Adrenal gland (tissue), 9 donors: ENCODE measurements at regions not wholly inside any gene's neighbourhood (a gene's known extent, or its start where the extent isn't known, plus 50 kb on each side); places are given as distances from the start of the nearest gene placed in this dataset.
"Not testable (repeated sequence)": the region's sequence is repeated elsewhere in the genome, so short reads cannot be mapped to it uniquely, and the experiment has no call there.

Experiments used
- DNase-seq, 7 donors: peaks; one replicate each; pipeline ENCODE4 v3.0.0-alpha.2; 2019 to 2020
- H3K27ac ChIP-seq, 5 donors: fragments of 200-600 bp; sonication (generic) in 4 of 5; 1 replicate in 3 of 5; 2 replicates in 2 of 5; pipeline versions ENCODE4 v1.5.1 to v1.8.0; 2016 to 2020; ENCODE audit warnings: mild to moderate bottlenecking in 1 of 5
- H3K27me3 ChIP-seq: fragments of 200-600 bp; 2 replicates; pipeline ENCODE4 v1.8.0; 2021
- H3K36me3 ChIP-seq, 2 donors: fragments of 200-600 bp; replicated peaks in 1 of 2; 1 replicate in 1 of 2; 2 replicates in 1 of 2; pipeline versions ENCODE4 v1.5.1 to v1.8.0; 2018 to 2022
- H3K4me1 ChIP-seq, 2 donors: fragments of 200-600 bp; replicated peaks in 1 of 2; 1 replicate in 1 of 2; 2 replicates in 1 of 2; pipeline versions ENCODE4 v1.5.1 to v1.8.0; 2018 to 2021
- H3K4me3 ChIP-seq, 4 donors: fragments of 200-600 bp; sonication (generic) in 3 of 4; one replicate each; pipeline ENCODE4 v1.5.1; 2016 to 2018
- H3K9me3 ChIP-seq, 3 donors: fragments of 200-600 bp; sonication (generic) in 1 of 3; replicated peaks in 1 of 3; 1 replicate in 2 of 3; 2 replicates in 1 of 3; pipeline versions ENCODE4 v1.5.1 to v1.8.0; 2016 to 2021
- POLR2A ChIP-seq, 2 donors: fragments of 450-650 bp; IDR thresholded peaks; one replicate each; pipeline ENCODE4 v1.6.1; 2017; ENCODE audit warnings: antibody characterized with exemption in 2 of 2, mild to moderate bottlenecking in 2 of 2, moderate library complexity in 1 of 2
- WGBS, 4 donors: extraction: QIAGEN DNeasy Blood & Tissue Kit in 2 of 4; methylation state at CpG; one replicate each; pipeline versions ENCODE4 v1.1.5 to v1.1.7; 2013 to 2017; 5-methylcytosine and 5-hydroxymethylcytosine counted together
- intact Hi-C, 2 donors: fragments of 100-400 bp; cut with DNase I; formaldehyde crosslinking; loops; one replicate each; pipeline versions ENCODE4 v1.14.1 to v1.15.0; 2022 to 2023
- TF ChIP-seq, protein P1 (sequence below), 6 experiments: fragments of 450-650 bp in 4 of 6; fragments of 200-600 bp in 2 of 6; sonication (generic) in 1 of 6; IDR thresholded peaks; 1 replicate in 5 of 6; 2 replicates in 1 of 6; pipeline versions ENCODE4 v1.5.1 to v1.8.0; 2016 to 2021; ENCODE audit warnings: antibody characterized with exemption in 6 of 6, mild to moderate bottlenecking in 2 of 6, moderate library complexity in 1 of 6
- donor health status: healthy with polysubstance abuse.
- donor health status: Bipolar disorder and iron deficiency.
- donor health status: DM: yes; HTN: yes; CAD: no.
- donor health status: DM: no; HTN: no; CAD: no.
- donor health status: DM: no; HTN: no; CAD: no.

DNA sequence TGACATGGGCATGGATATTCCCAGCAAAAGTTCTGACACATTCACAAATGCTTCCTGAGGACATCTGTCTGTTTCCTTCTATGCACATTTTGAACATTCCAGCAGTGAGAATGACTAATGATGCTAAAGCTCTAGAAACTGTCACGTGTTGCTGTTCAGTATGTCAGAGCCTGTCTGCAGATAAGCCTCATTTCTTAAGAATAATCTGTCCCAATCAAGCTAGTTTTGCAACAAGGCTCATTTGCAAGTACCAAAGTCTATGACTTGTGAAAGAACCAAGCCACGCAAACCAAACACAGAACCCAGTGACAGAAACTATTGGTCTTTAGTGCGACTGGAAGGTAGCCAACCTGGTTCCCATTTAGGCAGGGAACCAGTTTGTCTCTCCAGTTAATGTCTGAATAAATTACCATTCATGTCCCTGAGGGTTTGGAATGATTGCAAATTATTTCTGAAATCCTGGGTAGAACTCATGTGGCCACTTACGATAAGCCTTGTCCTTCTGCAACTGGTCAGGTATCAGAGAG lies 178.5 kb downstream of the C9orf152 start:
- Histone ChIP-seq H3K27me3 (no peaks in the 10 kb centered on the region), H3K27ac (peak overlapping the region in 4 of 5 donors; percentile 38 to 68 (median 61)), H3K4me1 (peaks cover 13 to 38% of the 10 kb centered on the region in 2 donors), H3K36me3 (no peaks in the 10 kb centered on the region), H3K4me3 (no peak overlapping the region), H3K9me3 (no peaks in the 10 kb centered on the region)
- TF ChIP-seq POLR2A (IDR thresholded peaks at IDR 0.05): no peak
- TF ChIP-seq, protein P1, sequence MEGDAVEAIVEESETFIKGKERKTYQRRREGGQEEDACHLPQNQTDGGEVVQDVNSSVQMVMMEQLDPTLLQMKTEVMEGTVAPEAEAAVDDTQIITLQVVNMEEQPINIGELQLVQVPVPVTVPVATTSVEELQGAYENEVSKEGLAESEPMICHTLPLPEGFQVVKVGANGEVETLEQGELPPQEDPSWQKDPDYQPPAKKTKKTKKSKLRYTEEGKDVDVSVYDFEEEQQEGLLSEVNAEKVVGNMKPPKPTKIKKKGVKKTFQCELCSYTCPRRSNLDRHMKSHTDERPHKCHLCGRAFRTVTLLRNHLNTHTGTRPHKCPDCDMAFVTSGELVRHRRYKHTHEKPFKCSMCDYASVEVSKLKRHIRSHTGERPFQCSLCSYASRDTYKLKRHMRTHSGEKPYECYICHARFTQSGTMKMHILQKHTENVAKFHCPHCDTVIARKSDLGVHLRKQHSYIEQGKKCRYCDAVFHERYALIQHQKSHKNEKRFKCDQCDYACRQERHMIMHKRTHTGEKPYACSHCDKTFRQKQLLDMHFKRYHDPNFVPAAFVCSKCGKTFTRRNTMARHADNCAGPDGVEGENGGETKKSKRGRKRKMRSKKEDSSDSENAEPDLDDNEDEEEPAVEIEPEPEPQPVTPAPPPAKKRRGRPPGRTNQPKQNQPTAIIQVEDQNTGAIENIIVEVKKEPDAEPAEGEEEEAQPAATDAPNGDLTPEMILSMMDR (IDR thresholded peaks at IDR 0.05): no peak
- peak in 6 of 7 donors; percentile 35 to 82 (median 66) for DNase-seq
- intact Hi-C loops: no loop called here
- 23 to 55% (median 35%) methylated on average over 4 of the region's 4 CpGs for whole genome bisulfite sequencing, 4 donors

DNA sequence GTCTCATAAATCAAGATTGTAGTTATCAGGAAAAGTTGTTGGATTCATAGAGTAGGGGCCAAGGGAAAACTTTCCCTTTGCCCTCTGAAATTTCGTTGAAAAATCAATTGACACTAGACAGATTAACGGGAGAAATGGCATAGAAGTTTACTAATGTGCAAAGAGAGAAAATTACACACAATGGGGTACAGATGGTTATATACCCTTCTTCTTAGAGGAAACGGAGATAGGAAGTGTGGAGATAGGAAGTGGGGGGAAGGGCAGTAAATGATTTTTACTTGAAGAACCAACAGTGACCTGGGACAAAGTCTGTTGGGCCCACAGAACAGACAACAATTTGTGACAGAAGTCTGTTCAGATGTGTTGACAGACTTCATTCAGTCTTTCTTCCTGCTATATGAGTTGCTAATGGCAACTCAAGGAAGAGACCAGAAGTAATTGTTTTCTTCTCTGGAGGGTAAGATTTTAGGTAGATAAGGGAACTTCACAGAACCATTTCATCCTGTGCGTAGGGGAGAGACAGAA lies 177.9 kb downstream of the C9orf152 start:
- TF ChIP-seq, protein P1 (IDR thresholded peaks at IDR 0.05): no peak
- no peak for TF ChIP-seq POLR2A (IDR thresholded peaks at IDR 0.05)
- H3K9me3 ChIP-seq: no peaks in the 10 kb centered on the region
- no peaks in the 10 kb centered on the region for H3K36me3 ChIP-seq
- no peak overlapping the region for H3K4me3 ChIP-seq
- H3K27ac ChIP-seq: peak overlapping the region in 4 of 5 donors; percentile 38 to 68 (median 61)
- WGBS, 4 donors: 51 to 64% (median 57%) methylated on average over 4 of the region's 4 CpGs
- H3K27me3 ChIP-seq: no peaks in the 10 kb centered on the region
- peaks cover 13 to 38% of the 10 kb centered on the region in 2 donors for H3K4me1 ChIP-seq
- DNase-seq: no peak
- intact Hi-C loops: no loop called here

DNA sequence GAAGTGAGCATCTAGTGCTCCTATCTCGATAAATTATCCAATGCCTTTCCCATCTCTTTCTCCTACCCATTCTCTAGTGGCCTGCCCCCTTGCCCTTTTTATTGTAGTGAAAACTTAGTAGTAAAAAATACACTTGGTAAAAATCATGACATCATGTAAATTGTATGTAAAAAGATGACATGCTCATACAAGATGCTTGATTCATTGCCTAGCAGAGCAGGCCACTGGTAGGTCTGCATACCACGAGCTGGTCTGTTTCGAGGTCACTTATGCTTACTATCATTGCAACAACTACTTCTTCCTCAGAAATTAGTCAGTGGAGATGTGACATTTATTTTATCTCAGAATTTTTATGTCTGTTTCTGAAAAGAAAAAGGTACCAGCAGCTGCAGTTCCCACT lies 177.3 kb downstream of the C9orf152 start:
- no peak for DNase-seq
- no peak overlapping the region for H3K4me3 ChIP-seq
- no peaks in the 10 kb centered on the region for H3K9me3 ChIP-seq
- WGBS, 4 donors: 68 to 79% (median 78%) methylated on average over 3 of the region's 3 CpGs
- H3K27me3 ChIP-seq: no peaks in the 10 kb centered on the region
- peak overlapping the region in 1 of 5 donors; percentile 67 for H3K27ac ChIP-seq
- intact Hi-C loops: no loop called here
- peaks cover 13 to 38% of the 10 kb centered on the region in 2 donors for H3K4me1 ChIP-seq
- no peaks in the 10 kb centered on the region for H3K36me3 ChIP-seq
- TF ChIP-seq, protein P1 (IDR thresholded peaks at IDR 0.05): no peak
- no peak for TF ChIP-seq POLR2A (IDR thresholded peaks at IDR 0.05)

DNA sequence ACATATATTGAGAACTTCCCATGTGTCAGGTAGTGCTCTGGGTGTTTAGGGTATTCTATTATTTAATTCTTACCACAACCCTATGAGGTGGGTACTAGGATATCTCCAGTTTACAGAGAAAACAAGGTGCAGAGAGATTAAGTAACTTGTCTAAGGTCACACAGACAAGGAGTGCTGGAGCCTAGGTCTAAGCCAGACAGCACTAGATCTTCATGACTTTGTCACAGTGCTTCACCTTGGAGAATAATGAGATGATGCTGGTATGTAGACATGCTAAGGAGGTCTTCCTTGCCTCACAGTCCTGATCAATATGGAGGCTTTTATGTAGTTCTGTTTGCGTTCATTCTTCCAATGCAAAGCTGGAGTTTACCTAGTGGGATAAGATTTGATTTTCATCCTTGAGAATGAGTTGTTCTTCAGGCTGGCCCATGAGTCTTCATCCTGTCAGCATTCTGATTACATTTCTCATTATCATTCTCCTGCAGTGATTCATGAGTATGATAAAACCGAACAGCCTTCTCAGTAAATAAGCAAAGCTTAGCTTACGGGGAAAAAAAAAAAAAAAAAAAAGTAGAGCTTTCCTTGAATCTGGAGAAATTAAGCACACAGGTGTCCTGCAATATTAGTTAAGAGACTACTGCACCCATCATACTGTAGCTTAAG lies 176.3 kb downstream of the C9orf152 start:
- no peaks in the 10 kb centered on the region for H3K36me3 ChIP-seq
- no peak overlapping the region for H3K27ac ChIP-seq
- no peaks in the 10 kb centered on the region for H3K9me3 ChIP-seq
- H3K4me1 ChIP-seq: peaks cover 13 to 38% of the 10 kb centered on the region in 2 donors
- WGBS, 4 donors: 49 to 63% (median 54%) methylated on average over 3 of the region's 3 CpGs
- H3K4me3 ChIP-seq: no peak overlapping the region
- no peaks in the 10 kb centered on the region for H3K27me3 ChIP-seq
- intact Hi-C loops: no loop called here
- DNase-seq: no peak
- no peak for TF ChIP-seq POLR2A (IDR thresholded peaks at IDR 0.05)
- TF ChIP-seq, protein P1 (IDR thresholded peaks at IDR 0.05): no peak

DNA sequence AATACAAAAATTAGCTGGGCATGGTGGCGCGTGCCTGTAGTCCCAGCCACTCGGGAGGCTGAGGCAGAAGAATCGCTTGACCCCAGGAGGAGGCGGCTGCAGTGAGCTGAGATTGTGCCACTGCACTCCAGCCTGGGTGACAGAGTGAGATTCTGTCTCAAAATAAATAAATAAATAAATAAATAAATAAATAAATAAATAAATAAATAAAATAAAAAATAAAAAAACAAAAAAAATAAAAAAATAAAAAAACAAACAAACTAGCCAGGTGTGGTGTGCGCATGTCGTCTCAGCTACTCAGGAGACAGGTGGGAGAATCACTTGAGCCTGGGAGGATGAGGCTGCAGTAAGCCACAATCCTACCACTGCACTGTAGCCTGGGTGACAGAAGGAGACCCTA lies 175.4 kb downstream of the C9orf152 start:
- H3K27me3 ChIP-seq, H3K36me3 ChIP-seq, H3K27ac ChIP-seq, H3K4me3 ChIP-seq, H3K9me3 ChIP-seq, intact Hi-C loops, DNase-seq: not testable (repeated sequence)
- peaks cover 13 to 31% of the 10 kb centered on the region in 2 donors for H3K4me1 ChIP-seq
- 91 to 99% (median 97%) methylated on average over 7 of the region's 7 CpGs for WGBS, 4 donors
